ENCODE measurements at regions not wholly inside any gene's neighbourhood (a gene's known extent, or its start where the extent isn't known, plus 50 kb on each side); places are given as distances from the start of the nearest gene placed in this dataset.

DNA sequence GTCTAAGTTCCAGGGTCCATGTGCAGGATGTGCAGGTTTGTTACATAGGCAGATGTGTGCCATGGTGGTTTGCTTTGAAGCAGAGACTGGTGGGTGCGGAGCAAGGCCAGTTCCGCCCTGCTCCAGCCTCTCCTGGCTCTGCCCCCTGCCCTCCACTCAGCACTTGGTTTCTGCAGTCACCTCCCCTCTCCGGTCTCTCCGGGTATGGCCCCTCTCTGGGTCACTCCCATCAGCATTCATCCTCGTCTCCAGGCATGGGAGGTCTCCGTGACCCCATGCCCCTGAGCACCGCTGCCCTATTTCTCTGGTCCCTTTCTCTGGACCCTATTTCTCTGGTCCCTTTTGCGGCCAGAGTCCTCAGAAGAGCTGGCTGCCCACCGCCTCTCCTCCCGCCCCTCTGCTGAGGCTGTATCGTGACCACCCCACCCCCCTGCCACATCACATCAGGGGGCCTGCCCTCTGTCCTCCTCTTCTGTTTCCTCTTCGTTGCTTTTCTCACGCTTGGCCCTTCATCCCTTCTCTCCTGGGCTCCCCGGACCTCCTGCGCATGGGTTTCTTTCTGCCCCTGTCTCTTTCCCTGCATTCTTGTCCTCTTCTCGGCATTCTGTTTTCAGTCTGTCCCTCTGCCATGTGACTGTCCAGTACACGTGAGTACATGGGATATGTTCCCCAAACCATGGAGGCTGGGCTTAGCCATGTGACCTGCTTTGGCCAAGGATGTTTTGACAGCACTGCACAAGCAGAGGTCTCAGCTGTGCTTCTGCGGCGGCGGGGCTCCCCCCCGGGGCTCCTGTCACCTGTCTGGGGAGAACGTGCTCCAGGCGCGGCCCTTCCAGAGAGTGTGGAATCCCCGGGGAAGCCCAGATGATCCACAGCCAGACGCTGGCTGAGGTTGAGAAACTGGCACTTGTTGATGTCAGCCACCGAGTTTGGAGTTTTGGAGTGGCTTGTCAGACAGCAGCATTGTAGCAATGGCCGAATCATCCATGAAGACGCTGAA, 54.4 kb upstream of the C1orf174 start:
- FAIRE-seq (no peak), DNase-seq (ENCODE audit: insufficient read length, low spot score) (no peak)
- no peak for TF ChIP-seq POLR2AphosphoS5 (IDR thresholded peaks at IDR 0.05; ENCODE audit: low read depth, low read length)
- no peak for TF ChIP-seq POU2F2 (IDR thresholded peaks at IDR 0.05; ENCODE audit: low read depth, low read length)
- TF ChIP-seq SPI1 (IDR thresholded peaks at IDR 0.05; ENCODE audit: low read depth, low read length) = no peak
- no peak for TF ChIP-seq TAF1 (IDR thresholded peaks at IDR 0.05; ENCODE audit: low read depth, low read length)
- no peak for TF ChIP-seq POLR2A (IDR thresholded peaks at IDR 0.05; ENCODE audit: low read depth, low read length)
- no peak for TF ChIP-seq PAX5 (IDR thresholded peaks at IDR 0.05; ENCODE audit: insufficient read depth, low read length, severe bottlenecking)

DNA sequence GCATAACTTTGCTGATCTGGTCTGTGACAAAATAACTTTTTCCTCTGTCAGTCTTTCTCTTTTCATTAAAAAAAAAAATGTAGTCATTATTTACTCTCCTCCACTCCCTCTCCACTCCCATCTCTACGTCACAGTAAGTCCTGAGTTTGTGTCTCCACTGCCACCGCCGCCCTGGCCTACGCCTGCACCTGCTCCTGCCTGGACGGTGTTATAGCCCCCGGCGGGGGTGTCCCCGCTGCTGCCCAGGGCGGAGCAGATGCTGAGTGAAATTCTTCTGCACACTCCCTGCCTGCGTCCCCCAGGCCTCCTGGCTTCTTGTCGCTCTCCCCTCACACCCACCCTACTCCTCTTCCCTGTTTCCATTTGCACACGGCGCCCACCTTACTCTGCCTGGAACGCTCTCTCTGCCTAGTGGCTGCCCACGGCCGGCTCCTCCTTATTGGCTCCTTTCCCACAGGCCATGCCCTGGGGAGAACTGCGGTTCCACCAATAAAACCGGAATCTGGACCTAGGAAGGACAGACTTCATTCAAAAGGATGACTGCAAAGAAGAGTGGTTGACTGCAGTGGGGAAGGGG, 55.2 kb upstream of the C1orf174 start:
- TF ChIP-seq POU2F2 (IDR thresholded peaks at IDR 0.05; ENCODE audit: low read depth, low read length) (no peak), POLR2A (IDR thresholded peaks at IDR 0.05; ENCODE audit: low read depth, low read length) (no peak), TAF1 (IDR thresholded peaks at IDR 0.05; ENCODE audit: low read depth, low read length) (no peak), SPI1 (IDR thresholded peaks at IDR 0.05; ENCODE audit: low read depth, low read length) (no peak), POLR2AphosphoS5 (IDR thresholded peaks at IDR 0.05; ENCODE audit: low read depth, low read length) (no peak), PAX5 (IDR thresholded peaks at IDR 0.05; ENCODE audit: insufficient read depth, low read length, severe bottlenecking) (no peak)

DNA sequence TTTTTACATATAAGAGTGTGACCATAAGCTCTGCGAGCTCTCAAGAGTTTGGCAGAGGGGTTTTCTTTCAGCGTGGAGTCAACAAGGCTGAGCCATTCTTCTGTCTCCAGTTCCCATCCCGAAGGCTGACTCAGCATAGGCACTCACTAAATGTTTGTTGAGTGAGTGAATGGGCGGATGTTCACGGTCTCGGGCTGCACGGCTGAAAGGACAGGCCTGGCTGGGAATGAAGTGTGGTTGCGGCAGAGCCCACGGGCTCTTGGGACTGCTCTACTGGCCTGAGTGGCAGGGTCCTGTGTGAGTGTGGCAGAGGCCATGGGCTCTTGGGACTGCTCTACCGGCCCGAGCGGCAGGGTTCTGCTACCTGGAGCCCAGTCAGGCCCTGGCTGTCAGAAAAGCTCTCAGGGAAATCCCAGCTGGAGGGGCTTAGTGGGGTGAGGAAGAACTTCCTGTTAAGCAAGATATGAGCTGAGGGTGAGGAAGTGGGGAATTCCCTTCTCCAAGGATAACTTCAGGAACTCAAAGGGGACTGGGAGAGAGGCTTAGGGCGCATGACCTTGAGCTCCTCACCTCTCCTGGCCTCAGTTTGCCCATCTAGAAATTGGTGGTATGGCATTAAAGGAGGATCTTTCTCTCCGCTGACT, 56.6 kb upstream of the C1orf174 start:
- TF ChIP-seq PAX5 (IDR thresholded peaks at IDR 0.05; ENCODE audit: insufficient read depth, low read length, severe bottlenecking) (no peak), TAF1 (IDR thresholded peaks at IDR 0.05; ENCODE audit: low read depth, low read length) (no peak), POLR2AphosphoS5 (IDR thresholded peaks at IDR 0.05; ENCODE audit: low read depth, low read length) (no peak), SPI1 (IDR thresholded peaks at IDR 0.05; ENCODE audit: low read depth, low read length) (no peak), POLR2A (IDR thresholded peaks at IDR 0.05; ENCODE audit: low read depth, low read length) (no peak), POU2F2 (IDR thresholded peaks at IDR 0.05; ENCODE audit: low read depth, low read length) (no peak)
- FAIRE-seq (no peak), DNase-seq (ENCODE audit: insufficient read length, low spot score) (no peak)

More for the DNA sequence above, 55.2 kb upstream of the C1orf174 start:
- DNase-seq (ENCODE audit: insufficient read length, low spot score) = no peak
- no peak for FAIRE-seq

DNA sequence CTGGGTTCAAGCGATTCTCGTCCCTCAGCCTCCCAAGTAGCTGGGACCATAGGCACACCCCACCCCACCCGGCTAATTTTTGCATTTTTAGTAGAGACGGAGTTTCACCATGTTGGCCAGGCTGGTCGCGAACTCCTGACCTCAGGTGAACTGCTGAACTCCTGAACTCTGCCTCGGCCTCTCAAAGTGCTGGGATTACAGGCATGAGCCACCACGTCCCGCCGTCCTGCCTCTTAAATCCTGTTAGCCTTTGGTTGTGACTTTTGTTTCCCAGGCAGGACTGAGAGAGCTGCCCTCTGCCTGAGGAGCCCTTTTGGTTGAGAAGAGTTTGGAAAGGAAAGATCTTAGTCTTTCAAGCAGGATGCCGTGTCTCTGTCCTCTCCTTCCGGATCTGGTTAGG, 59.3 kb upstream of the C1orf174 start:
- DNase-seq (ENCODE audit: insufficient read length, low spot score) (no peak), FAIRE-seq (no peak)
- no peak for TF ChIP-seq SPI1 (IDR thresholded peaks at IDR 0.05; ENCODE audit: low read depth, low read length)
- no peak for TF ChIP-seq POU2F2 (IDR thresholded peaks at IDR 0.05; ENCODE audit: low read depth, low read length)
- no peak for TF ChIP-seq POLR2AphosphoS5 (IDR thresholded peaks at IDR 0.05; ENCODE audit: low read depth, low read length)
- TF ChIP-seq PAX5 (IDR thresholded peaks at IDR 0.05; ENCODE audit: insufficient read depth, low read length, severe bottlenecking) = no peak
- no peak for TF ChIP-seq TAF1 (IDR thresholded peaks at IDR 0.05; ENCODE audit: low read depth, low read length)
- TF ChIP-seq POLR2A (IDR thresholded peaks at IDR 0.05; ENCODE audit: low read depth, low read length) = no peak

DNA sequence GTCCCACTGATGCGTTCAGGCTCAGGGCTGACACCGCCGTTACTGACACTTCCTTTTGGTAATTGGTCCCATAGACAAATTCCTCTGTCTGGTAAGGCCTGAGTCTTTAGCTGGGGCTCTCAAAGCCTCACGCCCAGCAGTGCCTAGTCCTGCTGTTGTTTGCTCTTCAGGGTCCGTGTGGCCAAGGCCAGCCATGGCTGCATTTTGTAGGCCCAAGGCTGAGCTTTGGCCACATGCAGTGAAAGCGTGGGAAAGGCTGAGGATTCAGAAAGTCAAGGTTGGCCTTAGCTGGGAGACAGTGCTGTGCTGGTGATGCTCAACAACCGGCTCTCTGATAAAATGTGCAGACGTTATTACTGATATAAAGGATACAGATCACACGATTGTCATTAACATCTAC, 63.5 kb upstream of the C1orf174 start:
- DNase-seq (ENCODE audit: insufficient read length, low spot score) = no peak
- no peak for TF ChIP-seq POLR2A (IDR thresholded peaks at IDR 0.05; ENCODE audit: low read depth, low read length)
- no peak for TF ChIP-seq SPI1 (IDR thresholded peaks at IDR 0.05; ENCODE audit: low read depth, low read length)
- no peak for TF ChIP-seq PAX5 (IDR thresholded peaks at IDR 0.05; ENCODE audit: insufficient read depth, low read length, severe bottlenecking)
- no peak for TF ChIP-seq POU2F2 (IDR thresholded peaks at IDR 0.05; ENCODE audit: low read depth, low read length)
- TF ChIP-seq TAF1 (IDR thresholded peaks at IDR 0.05; ENCODE audit: low read depth, low read length) = no peak
- TF ChIP-seq POLR2AphosphoS5 (IDR thresholded peaks at IDR 0.05; ENCODE audit: low read depth, low read length) = no peak
- FAIRE-seq = no peak

DNA sequence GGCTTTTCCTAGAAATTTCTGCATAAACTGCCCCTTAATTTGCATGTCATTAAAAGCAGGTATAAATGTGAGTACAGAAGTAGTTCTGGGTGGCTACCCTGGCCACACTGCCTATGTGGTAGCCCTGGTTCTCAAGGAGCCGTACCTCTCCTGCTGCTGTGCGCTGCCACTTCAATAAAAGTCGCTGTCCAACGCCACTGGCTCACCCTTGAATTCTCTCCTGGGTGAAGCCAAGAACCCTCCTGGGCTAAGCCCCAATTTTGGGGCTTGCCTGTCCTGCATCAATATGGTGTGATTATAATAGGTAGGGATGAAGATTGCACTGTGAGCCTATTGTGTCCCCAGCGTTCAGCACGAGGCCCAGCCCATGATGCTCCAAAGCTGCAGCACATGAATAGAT, 65.6 kb upstream of the C1orf174 start:
- FAIRE-seq (no peak), DNase-seq (ENCODE audit: insufficient read length, low spot score) (no peak)
- TF ChIP-seq SPI1 (IDR thresholded peaks at IDR 0.05; ENCODE audit: low read depth, low read length) (no peak), TAF1 (IDR thresholded peaks at IDR 0.05; ENCODE audit: low read depth, low read length) (no peak), POLR2A (IDR thresholded peaks at IDR 0.05; ENCODE audit: low read depth, low read length) (no peak), PAX5 (IDR thresholded peaks at IDR 0.05; ENCODE audit: insufficient read depth, low read length, severe bottlenecking) (no peak), POLR2AphosphoS5 (IDR thresholded peaks at IDR 0.05; ENCODE audit: low read depth, low read length) (no peak), POU2F2 (IDR thresholded peaks at IDR 0.05; ENCODE audit: low read depth, low read length) (no peak)

DNA sequence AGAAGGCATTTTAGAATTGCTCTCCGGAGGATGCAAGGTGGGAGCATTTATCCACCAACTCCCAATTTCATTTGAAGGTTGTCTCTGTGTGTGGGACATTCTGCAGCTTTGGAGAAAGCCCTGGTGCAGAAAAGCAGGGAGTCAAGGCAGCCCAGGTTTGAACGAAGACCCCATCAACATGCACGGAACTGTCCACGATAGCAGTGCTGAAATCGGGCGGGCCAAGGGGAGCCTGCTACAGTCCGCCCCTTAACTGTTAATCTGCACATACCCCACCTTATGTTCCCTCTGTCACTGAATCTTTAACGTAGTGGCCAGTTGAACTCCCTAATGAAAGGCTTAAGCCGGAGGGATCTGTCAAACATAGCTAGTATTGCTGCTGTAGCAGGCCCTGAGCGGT, 68.8 kb upstream of the C1orf174 start:
- FAIRE-seq (no peak), DNase-seq (ENCODE audit: insufficient read length, low spot score) (no peak)
- no peak for TF ChIP-seq POU2F2 (IDR thresholded peaks at IDR 0.05; ENCODE audit: low read depth, low read length)

DNA sequence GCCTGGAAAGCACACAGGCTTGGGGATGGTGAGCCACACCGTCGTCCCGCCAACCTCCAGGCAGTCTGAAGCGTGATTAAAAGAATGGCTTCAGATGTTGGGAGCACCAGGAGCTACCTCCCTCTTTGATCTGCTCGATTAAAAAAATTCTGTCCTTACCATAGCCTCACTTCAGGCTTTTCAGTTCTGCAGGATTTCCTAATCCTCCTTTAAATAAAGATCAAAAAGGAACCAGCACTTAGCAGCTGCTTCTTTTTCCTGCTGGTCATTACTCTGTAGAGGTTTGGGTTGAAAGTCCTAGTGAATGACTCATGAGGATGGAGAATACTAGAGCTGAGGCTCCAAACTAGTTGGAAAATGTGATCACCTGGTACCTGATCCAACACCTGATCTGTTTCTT, 71.9 kb upstream of the C1orf174 start:
- FAIRE-seq = no peak

More for the DNA sequence above, 71.9 kb upstream of the C1orf174 start:
- TF ChIP-seq POU2F2 (IDR thresholded peaks at IDR 0.05; ENCODE audit: low read depth, low read length) (no peak), PAX5 (IDR thresholded peaks at IDR 0.05; ENCODE audit: insufficient read depth, low read length, severe bottlenecking) (no peak), POLR2A (IDR thresholded peaks at IDR 0.05; ENCODE audit: low read depth, low read length) (no peak), POLR2AphosphoS5 (IDR thresholded peaks at IDR 0.05; ENCODE audit: low read depth, low read length) (no peak), TAF1 (IDR thresholded peaks at IDR 0.05; ENCODE audit: low read depth, low read length) (no peak), SPI1 (IDR thresholded peaks at IDR 0.05; ENCODE audit: low read depth, low read length) (no peak)
- no peak for DNase-seq (ENCODE audit: insufficient read length, low spot score)
